Kidney (tissue), 13 donors: ENCODE measurements at regions not wholly inside any gene's neighbourhood (a gene's known extent, or its start where the extent isn't known, plus 50 kb on each side); places are given as distances from the start of the nearest gene placed in this dataset.

ENCODE experiments used
- DNase-seq, 5 donors: peaks; one replicate each; pipeline ENCODE4 v3.0.0-alpha.2; 2013 to 2020
- FAIRE-seq: peaks from 2 replicates; lab custom pipeline; 2012; peaks lifted over from hg19 to GRCh38; lab: Jason Lieb, UNC
- H3K27ac ChIP-seq, 2 donors: one replicate each; pipeline ENCODE4 v1.7.0; 2013; ENCODE audit warnings: low read depth in 2 of 2, low read length in 2 of 2, inconsistent platforms in 1 of 2
- H3K27me3 ChIP-seq: one replicate; pipeline ENCODE4 v1.7.1; 2013; ENCODE audit warnings: low read length, inconsistent platforms; ENCODE audit not compliant: control insufficient read depth, insufficient read depth
- H3K36me3 ChIP-seq, 3 donors: one replicate each; pipeline versions ENCODE4 v1.7.0 to v1.7.1; 2013; ENCODE audit warnings: low read length in 3 of 3, control low read depth in 1 of 3, inconsistent platforms in 1 of 3; ENCODE audit not compliant: insufficient read depth in 3 of 3, control insufficient read depth in 2 of 3
- H3K4me1 ChIP-seq, 3 donors: one replicate each; pipeline versions ENCODE4 v1.7.0 to v1.7.1; 2013; ENCODE audit warnings: low read length in 3 of 3, inconsistent platforms in 1 of 3, low read depth in 1 of 3; ENCODE audit not compliant: control insufficient read depth in 2 of 3, insufficient read depth in 2 of 3
- H3K4me3 ChIP-seq, 3 donors: one replicate each; pipeline versions ENCODE4 v1.7.0 to v1.8.1; 2013; ENCODE audit warnings: low read length in 3 of 3, control low read depth in 1 of 3, inconsistent platforms in 1 of 3
- H3K9ac ChIP-seq, 3 donors: one replicate each; pipeline versions ENCODE4 v1.7.0 to v1.7.1; 2013; ENCODE audit warnings: low read length in 3 of 3, control low read depth in 1 of 3, inconsistent platforms in 1 of 3
- H3K9me3 ChIP-seq, 3 donors: one replicate each; pipeline versions ENCODE4 v1.7.0 to v1.7.1; 2013; ENCODE audit warnings: low read length in 3 of 3, control low read depth in 1 of 3, inconsistent platforms in 1 of 3; ENCODE audit not compliant: control insufficient read depth in 2 of 3, insufficient read depth in 1 of 3
- intact Hi-C: fragments of 100-400 bp; cut with DNase I; formaldehyde crosslinking; loops from one replicate; pipeline ENCODE4 v1.11.1; 2022
- TF ChIP-seq, protein P1 (sequence below): IDR thresholded peaks from 3 replicates; pipeline ENCODE4 v1.5.1; 2012; ENCODE audit warnings: mild to moderate bottlenecking, moderate library complexity, borderline replicate concordance; ENCODE audit not compliant: insufficient read depth; ENCODE audit errors: extremely low read depth
- donor health status: control.
- donor health status: control.
- donor health status: control.
- donor health status: control.
- donor health status: control.
- donor health status: DM: yes; HTN: yes; CAD: no.
- donor health status: Normal renal cell carcinoma (clear cell type).

DNA sequence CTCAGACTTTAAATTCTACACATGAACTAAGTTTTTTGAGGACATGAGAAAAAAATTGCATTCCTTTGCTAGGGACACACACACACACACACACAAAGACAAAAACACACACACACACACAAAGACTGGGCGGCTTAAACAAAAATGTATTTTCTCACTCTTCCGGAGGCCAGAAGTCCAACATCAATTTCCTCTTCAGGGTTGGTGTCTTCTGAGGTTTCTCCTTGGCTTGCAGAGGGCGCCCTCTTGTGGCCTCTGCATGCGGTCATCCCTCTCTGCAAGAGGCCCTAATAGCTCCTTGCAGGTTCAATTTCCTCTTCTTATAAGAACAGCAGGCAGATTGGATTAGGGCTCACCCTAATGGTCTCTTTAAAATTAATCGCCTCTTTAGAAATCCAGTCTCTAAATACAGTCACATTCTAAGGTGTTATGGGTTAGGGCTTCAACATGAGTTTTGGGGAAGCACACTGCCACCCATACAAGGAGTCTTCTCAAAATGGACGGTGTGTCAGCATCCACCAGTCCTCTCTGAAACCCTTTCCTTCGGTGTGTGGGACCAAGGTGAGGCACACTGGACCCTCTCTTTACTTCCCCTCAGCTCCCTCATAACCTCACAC lies 61.4 kb downstream of the GPR6 start:
- Histone ChIP-seq H3K27me3 (no peaks in the 10 kb centered on the region), H3K27ac (no peak overlapping the region), H3K9me3 (no peaks in the 10 kb centered on the region), H3K36me3 (no peaks in the 10 kb centered on the region), H3K4me3 (peak overlapping the region; percentile 34 to 71 (median 46)), H3K4me1 (no peaks in the 10 kb centered on the region), H3K9ac (peak overlapping the region; percentile 15 to 57 (median 19))
- intact Hi-C loops = loop anchor here (10.0 kb wide), 1 partner anchor 335 kb away; no protein-coding TSS in a partner anchor
- peak; percentile 89 to 96 (median 91) for DNase-seq
- TF ChIP-seq, protein P1, sequence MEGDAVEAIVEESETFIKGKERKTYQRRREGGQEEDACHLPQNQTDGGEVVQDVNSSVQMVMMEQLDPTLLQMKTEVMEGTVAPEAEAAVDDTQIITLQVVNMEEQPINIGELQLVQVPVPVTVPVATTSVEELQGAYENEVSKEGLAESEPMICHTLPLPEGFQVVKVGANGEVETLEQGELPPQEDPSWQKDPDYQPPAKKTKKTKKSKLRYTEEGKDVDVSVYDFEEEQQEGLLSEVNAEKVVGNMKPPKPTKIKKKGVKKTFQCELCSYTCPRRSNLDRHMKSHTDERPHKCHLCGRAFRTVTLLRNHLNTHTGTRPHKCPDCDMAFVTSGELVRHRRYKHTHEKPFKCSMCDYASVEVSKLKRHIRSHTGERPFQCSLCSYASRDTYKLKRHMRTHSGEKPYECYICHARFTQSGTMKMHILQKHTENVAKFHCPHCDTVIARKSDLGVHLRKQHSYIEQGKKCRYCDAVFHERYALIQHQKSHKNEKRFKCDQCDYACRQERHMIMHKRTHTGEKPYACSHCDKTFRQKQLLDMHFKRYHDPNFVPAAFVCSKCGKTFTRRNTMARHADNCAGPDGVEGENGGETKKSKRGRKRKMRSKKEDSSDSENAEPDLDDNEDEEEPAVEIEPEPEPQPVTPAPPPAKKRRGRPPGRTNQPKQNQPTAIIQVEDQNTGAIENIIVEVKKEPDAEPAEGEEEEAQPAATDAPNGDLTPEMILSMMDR = peak; percentile 96
- peak; percentile 42 for FAIRE-seq

DNA sequence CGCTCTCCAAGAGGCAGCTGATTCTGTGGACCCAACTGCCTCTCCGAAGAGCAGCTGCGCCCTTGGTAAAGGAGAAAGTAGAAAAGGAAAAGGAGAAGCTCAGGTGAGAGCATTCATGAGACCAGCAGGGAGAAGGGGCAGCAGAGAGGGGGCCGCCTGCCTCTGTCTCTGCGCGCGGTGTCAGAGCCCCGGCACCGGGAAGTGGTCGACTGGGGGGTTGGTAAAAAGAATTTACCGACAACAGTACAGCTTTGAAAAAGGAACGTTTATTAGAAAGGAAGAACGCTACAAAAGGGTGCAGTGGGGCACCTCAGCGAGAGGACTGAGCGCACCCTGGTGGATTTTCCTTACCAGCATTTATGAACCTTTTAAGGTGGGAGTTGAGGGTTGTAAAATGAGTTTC lies 61.9 kb downstream of the GPR6 start:
- Histone ChIP-seq H3K9ac (peak overlapping the region; percentile 15 to 57 (median 19)), H3K9me3 (no peaks in the 10 kb centered on the region), H3K36me3 (no peaks in the 10 kb centered on the region), H3K27ac (no peak overlapping the region), H3K4me3 (peak overlapping the region; percentile 34 to 71 (median 46)), H3K27me3 (no peaks in the 10 kb centered on the region), H3K4me1 (no peaks in the 10 kb centered on the region)
- TF ChIP-seq, protein P1 = peak; percentile 58
- intact Hi-C loops = loop anchor here (10.0 kb wide), 1 partner anchor 335 kb away; no protein-coding TSS in a partner anchor
- peak in 4 of 5 donors; percentile 50 to 70 (median 60) for DNase-seq
- FAIRE-seq = no peak

DNA sequence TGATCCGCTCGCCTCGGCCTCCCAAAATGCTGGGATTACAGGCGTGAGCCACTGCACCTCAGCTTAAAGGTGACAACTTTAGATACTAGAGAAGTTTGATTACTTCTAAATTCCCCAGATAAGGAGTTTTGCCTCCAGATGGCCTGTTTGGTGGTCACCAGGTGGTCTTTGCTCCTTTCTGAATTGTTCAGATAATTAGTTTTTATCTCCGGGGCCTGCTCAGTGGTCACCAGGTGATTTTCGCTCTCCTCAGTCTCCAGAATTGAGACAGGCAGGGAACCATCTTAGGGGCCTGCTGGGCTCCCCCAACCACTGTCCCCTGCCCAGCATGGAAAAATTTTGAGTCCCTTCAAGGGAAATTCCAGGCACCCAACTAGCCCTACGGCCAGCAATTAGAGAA lies 62.6 kb downstream of the GPR6 start:
- no peaks in the 10 kb centered on the region for H3K27me3 ChIP-seq
- H3K9ac ChIP-seq = no peak overlapping the region
- H3K36me3 ChIP-seq = no peaks in the 10 kb centered on the region
- TF ChIP-seq, protein P1 = no peak
- no peak overlapping the region for H3K27ac ChIP-seq
- no peaks in the 10 kb centered on the region for H3K9me3 ChIP-seq
- intact Hi-C loops = no loop called here
- FAIRE-seq (no peak), DNase-seq (no peak)
- no peaks in the 10 kb centered on the region for H3K4me1 ChIP-seq
- H3K4me3 ChIP-seq = no peak overlapping the region
